ENCODE measurements at regions not wholly inside any gene's neighbourhood (a gene's known extent, or its start where the extent isn't known, plus 50 kb on each side); places are given as distances from the start of the nearest gene placed in this dataset.

DNA sequence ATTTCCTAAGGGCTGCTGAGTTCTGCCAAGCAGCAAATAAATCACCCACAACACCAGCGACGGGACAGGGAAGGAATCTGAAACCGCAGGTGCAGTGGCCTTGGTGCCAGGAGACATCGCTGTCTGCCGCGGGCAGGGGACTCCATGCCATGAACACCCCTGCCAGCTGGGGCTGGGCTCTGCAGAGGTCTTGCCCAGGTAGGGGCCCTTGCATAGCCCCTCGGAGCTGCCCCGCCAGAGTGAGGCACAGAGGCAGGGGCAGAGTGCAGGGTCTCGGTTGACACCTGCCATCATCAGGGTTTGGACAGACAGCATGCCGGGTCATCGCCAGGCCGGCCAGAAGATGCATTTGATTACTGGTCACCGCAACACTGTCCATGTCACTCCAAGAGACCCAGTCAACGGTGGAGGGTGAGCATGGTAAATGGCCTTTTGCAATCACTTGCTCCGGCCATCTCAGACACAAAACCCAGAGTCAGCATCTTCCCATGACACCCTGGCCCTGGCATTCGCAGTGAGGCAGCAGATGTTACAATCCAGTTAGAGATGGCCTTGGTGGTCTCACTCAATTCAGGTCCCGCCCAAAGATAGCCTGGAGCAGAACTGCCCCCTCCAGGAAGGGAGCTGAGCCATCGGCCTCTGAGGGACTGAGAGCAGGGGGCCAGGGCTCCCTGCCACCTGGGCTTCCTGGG, 255.4 kb downstream of the NDUFA10 start:
- no peaks in the 10 kb centered on the region for H3K36me3 Mint-ChIP-seq (ENCODE audit: low read depth)
- intact Hi-C loops (cut with micrococcal nuclease) = no loop called here
- peaks cover 27% of the 10 kb centered on the region for H3K27me3 Mint-ChIP-seq
- no peaks in the 10 kb centered on the region for H3K4me1 Mint-ChIP-seq (ENCODE audit: low read depth)
- H3K4me3 Mint-ChIP-seq = no peak overlapping the region
- no peak overlapping the region for H3K27ac Mint-ChIP-seq
- H3K9me3 Mint-ChIP-seq = peaks cover 10% of the 10 kb centered on the region

DNA sequence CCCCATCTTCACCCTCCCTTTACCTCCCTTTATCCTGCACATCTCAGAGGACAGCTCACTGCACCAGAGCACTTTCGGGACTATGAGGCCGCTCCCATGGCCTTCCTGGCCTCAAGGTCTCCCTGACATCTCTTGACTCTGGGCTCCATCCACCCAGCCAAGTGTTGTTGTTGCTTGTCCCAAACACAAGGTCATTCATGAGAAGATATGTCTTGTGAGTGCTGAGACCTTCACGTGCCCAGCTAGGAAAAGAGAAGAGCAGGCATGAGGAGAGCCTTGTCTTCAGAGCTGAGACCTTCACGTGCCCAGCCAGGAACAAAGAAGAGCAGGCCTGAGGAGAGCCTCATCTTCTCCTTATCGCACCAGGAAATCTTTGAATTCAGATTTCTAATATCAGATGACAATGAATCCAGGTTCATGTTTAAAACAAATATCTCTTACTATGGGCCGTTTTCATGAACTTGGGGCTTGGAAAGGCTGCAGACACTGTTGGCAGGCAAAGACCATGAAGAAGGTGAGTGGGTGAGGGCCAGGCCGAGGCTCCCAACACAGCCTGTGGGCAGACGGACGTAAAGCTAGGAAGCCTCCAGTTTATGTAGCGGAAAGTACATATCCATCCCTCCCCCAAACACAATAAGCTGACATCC, 256.1 kb downstream of the NDUFA10 start:
- no peaks in the 10 kb centered on the region for H3K4me1 Mint-ChIP-seq (ENCODE audit: low read depth)
- intact Hi-C loops (cut with micrococcal nuclease) = no loop called here
- peaks cover 25% of the 10 kb centered on the region for H3K27me3 Mint-ChIP-seq
- H3K4me3 Mint-ChIP-seq = no peak overlapping the region
- H3K27ac Mint-ChIP-seq = no peak overlapping the region
- H3K36me3 Mint-ChIP-seq (ENCODE audit: low read depth) = no peaks in the 10 kb centered on the region
- peaks cover 10% of the 10 kb centered on the region for H3K9me3 Mint-ChIP-seq

DNA sequence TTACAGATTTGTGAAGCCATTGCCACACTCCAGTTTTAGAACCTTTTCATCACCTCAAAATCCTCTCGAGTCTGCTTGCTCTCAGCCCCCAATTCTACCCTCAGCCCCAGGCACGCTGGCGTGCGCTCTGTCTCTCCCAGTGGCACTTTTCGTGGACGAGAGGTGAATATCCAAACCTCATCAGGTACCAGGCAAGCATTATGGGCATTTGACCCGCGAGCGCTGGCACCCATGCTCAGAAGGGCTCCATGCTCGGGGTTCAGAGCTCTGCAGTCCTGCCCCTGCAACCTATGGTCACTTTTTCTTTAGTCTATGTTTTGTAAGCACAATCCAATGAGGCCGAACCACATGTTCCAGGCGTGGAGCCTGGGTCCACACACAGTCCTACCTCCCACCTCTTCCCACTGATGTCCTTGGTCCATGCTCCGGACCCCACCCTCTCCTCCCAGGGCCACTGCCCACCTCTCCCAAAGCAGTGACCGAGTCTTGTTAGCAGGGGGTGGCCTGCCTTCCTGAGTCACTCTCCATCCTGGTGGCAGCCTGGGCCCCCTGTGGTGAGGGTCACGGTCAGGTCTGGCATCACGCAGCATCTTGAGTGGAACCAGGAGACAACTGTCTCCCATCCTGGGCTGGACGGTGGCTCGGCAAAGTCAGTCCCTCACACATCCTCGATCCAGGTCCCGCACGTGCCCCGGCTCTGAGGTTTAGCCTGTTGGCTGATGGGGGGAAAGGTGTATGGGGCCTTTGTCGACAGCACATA, 256.9 kb downstream of the NDUFA10 start:
- intact Hi-C loops (cut with micrococcal nuclease) = no loop called here
- peaks cover 10% of the 10 kb centered on the region for H3K9me3 Mint-ChIP-seq
- no peaks in the 10 kb centered on the region for H3K36me3 Mint-ChIP-seq (ENCODE audit: low read depth)
- no peak overlapping the region for H3K4me3 Mint-ChIP-seq
- no peaks in the 10 kb centered on the region for H3K4me1 Mint-ChIP-seq (ENCODE audit: low read depth)
- no peak overlapping the region for H3K27ac Mint-ChIP-seq
- H3K27me3 Mint-ChIP-seq = peaks cover 22% of the 10 kb centered on the region

GRCh38 chr2:239767021-239767905, 257.9 kb downstream of the NDUFA10 start:
- Mint-ChIP-seq H3K4me3 (no peak overlapping the region), H3K9me3 (peaks cover 10% of the 10 kb centered on the region), H3K36me3 (ENCODE audit: low read depth) (no peaks in the 10 kb centered on the region), H3K27ac (no peak overlapping the region), H3K4me1 (ENCODE audit: low read depth) (no peaks in the 10 kb centered on the region), H3K27me3 (peaks cover 24% of the 10 kb centered on the region)
- intact Hi-C loops (cut with micrococcal nuclease) = no loop called here

DNA sequence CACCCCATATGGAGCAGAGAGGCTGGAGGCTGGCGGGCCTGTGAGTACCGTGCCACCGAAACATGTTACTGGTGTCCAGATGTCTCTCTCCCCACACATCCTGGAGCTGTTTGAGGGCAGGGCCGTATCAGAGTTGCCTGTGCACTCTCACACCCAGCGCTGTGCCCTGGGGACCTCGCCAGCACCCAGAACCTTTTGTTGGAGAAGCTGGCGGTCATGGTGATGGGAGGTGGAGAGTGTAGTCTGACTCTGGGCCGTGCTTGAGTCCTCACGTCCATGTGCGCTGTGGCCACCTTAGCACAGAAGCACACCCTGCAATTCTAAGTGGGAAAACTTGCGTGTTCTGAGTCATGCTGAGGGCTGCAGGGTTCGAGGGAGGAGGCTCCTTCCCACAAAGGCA, 259.2 kb downstream of the NDUFA10 start:
- H3K27ac Mint-ChIP-seq = no peak overlapping the region
- H3K4me3 Mint-ChIP-seq = no peak overlapping the region
- H3K9me3 Mint-ChIP-seq = peaks cover 4% of the 10 kb centered on the region
- intact Hi-C loops (cut with micrococcal nuclease) = no loop called here
- H3K27me3 Mint-ChIP-seq = peaks cover 22% of the 10 kb centered on the region
- no peaks in the 10 kb centered on the region for H3K4me1 Mint-ChIP-seq (ENCODE audit: low read depth)
- H3K36me3 Mint-ChIP-seq (ENCODE audit: low read depth) = no peaks in the 10 kb centered on the region

GRCh38 chr2:239765076-239765845, 259.9 kb downstream of the NDUFA10 start:
- H3K36me3 Mint-ChIP-seq (ENCODE audit: low read depth) = no peaks in the 10 kb centered on the region
- peaks cover 24% of the 10 kb centered on the region for H3K27me3 Mint-ChIP-seq
- peaks cover 11% of the 10 kb centered on the region for H3K9me3 Mint-ChIP-seq
- H3K4me1 Mint-ChIP-seq (ENCODE audit: low read depth) = no peaks in the 10 kb centered on the region
- no peak overlapping the region for H3K27ac Mint-ChIP-seq
- intact Hi-C loops (cut with micrococcal nuclease) = no loop called here
- no peak overlapping the region for H3K4me3 Mint-ChIP-seq

- intact Hi-C loops (cut with micrococcal nuclease) = no loop called here
- no peak overlapping the region for H3K27ac Mint-ChIP-seq
Observed at GRCh38 chr2:239763433-239764097, 261.6 kb downstream of the NDUFA10 start.

DNA sequence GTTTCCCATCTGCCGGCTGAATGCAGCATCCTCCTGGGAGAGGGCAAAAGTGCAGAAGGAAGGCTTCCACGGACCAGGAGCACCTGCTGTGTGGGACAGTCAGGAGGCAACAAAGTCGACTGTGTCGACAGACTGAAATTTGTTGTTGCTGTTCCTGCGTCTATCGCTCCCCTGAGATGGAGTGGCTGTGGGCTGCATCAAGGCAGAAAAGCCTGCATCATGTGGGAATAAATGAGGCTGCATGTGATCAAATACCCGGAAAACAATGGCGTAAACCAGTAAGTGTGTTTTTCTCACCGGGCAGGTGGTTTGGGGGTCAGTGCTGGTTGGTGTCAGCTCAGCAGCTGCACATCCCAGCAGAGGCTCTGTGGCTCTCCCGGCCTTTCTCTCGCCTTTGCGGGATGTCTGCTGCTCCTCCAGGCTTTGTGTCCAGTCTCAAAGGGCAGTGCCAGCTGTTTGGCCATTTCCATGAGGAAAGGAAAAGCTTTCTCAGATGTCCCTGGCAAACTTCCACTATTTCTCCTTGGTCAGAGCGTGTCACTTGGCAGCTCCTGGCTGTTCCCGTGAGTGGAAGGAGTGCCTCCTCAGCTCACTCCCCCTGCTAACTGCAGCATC, 262.4 kb downstream of the NDUFA10 start:
- H3K27ac Mint-ChIP-seq = no peak overlapping the region
- H3K27me3 Mint-ChIP-seq = peaks cover 10% of the 10 kb centered on the region
- no peak overlapping the region for H3K4me3 Mint-ChIP-seq

More at GRCh38 chr2:239763433-239764097, 261.6 kb downstream of the NDUFA10 start:
- H3K4me1 Mint-ChIP-seq (ENCODE audit: low read depth) = no peaks in the 10 kb centered on the region
- H3K36me3 Mint-ChIP-seq (ENCODE audit: low read depth) = no peaks in the 10 kb centered on the region
- H3K27me3 Mint-ChIP-seq = peaks cover 12% of the 10 kb centered on the region
- H3K4me3 Mint-ChIP-seq = no peak overlapping the region
- H3K9me3 Mint-ChIP-seq = peaks cover 14% of the 10 kb centered on the region

DNA sequence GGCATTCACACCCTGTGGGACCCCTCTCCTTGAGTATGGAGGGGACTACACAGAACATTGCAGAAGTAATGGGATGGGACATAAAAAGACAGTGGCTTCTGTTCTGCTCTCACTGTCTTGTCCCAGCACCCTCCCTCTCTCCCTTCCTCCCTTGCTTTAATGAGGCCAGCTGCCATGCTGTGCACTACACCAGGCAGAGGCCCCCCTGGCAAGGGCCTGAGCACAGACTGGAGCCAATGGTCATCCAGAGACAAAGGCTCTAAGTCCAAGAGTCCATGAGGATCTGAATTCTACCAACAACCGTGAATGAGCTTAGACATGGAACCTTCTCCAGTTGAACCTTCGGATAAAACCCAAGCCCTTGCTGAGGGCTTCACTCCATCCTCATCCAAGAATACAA, 263.0 kb downstream of the NDUFA10 start:
- Mint-ChIP-seq H3K4me3 (no peak overlapping the region), H3K27ac (no peak overlapping the region), H3K27me3 (peaks cover 15% of the 10 kb centered on the region), H3K9me3 (peaks cover 14% of the 10 kb centered on the region), H3K4me1 (ENCODE audit: low read depth) (peaks cover 6% of the 10 kb centered on the region), H3K36me3 (ENCODE audit: low read depth) (no peaks in the 10 kb centered on the region)
- intact Hi-C loops (cut with micrococcal nuclease) = no loop called here

More for the DNA sequence above, 262.4 kb downstream of the NDUFA10 start:
- intact Hi-C loops (cut with micrococcal nuclease) = no loop called here
- Mint-ChIP-seq H3K4me1 (ENCODE audit: low read depth) (no peaks in the 10 kb centered on the region), H3K9me3 (peaks cover 14% of the 10 kb centered on the region), H3K36me3 (ENCODE audit: low read depth) (no peaks in the 10 kb centered on the region)

GRCh38 chr2:239760596-239760995, 264.5 kb downstream of the NDUFA10 start:
- intact Hi-C loops (cut with micrococcal nuclease) = no loop called here
- H3K36me3 Mint-ChIP-seq (ENCODE audit: low read depth) = no peaks in the 10 kb centered on the region
- peaks cover 12% of the 10 kb centered on the region for H3K4me1 Mint-ChIP-seq (ENCODE audit: low read depth)
- H3K27me3 Mint-ChIP-seq = peaks cover 19% of the 10 kb centered on the region
- H3K9me3 Mint-ChIP-seq = peaks cover 14% of the 10 kb centered on the region
- H3K4me3 Mint-ChIP-seq = no peak overlapping the region
- no peak overlapping the region for H3K27ac Mint-ChIP-seq

GRCh38 chr2:239758279-239758877, 266.8 kb downstream of the NDUFA10 start:
- no peak overlapping the region for H3K27ac Mint-ChIP-seq
- H3K4me1 Mint-ChIP-seq (ENCODE audit: low read depth) = peaks cover 17% of the 10 kb centered on the region
- H3K9me3 Mint-ChIP-seq = peaks cover 21% of the 10 kb centered on the region
- peaks cover 19% of the 10 kb centered on the region for H3K27me3 Mint-ChIP-seq
- no peak overlapping the region for H3K4me3 Mint-ChIP-seq
- intact Hi-C loops (cut with micrococcal nuclease) = no loop called here
- no peaks in the 10 kb centered on the region for H3K36me3 Mint-ChIP-seq (ENCODE audit: low read depth)

Data from dendritic cell treated with granulocyte-macrophage colony-stimulating factor and Interleukin-4, amounts not matched to agents 40 ng/mL and 50 ng/mL, for 4 days (primary cell).